Adrenal gland (tissue), 9 donors: ENCODE measurements at regions not wholly inside any gene's neighbourhood (a gene's known extent, or its start where the extent isn't known, plus 50 kb on each side); places are given as distances from the start of the nearest gene placed in this dataset.
"Not testable (repeated sequence)": the region's sequence is repeated elsewhere in the genome, so short reads cannot be mapped to it uniquely, and the experiment has no call there.

Experiments
- DNase-seq, 7 donors: peaks; one replicate each; pipeline ENCODE4 v3.0.0-alpha.2; 2019 to 2020
- H3K27ac ChIP-seq, 5 donors: fragments of 200-600 bp; sonication (generic) in 4 of 5; 1 replicate in 3 of 5; 2 replicates in 2 of 5; pipeline versions ENCODE4 v1.5.1 to v1.8.0; 2016 to 2020; ENCODE audit warnings: mild to moderate bottlenecking in 1 of 5
- H3K27me3 ChIP-seq: fragments of 200-600 bp; 2 replicates; pipeline ENCODE4 v1.8.0; 2021
- H3K36me3 ChIP-seq, 2 donors: fragments of 200-600 bp; replicated peaks in 1 of 2; 1 replicate in 1 of 2; 2 replicates in 1 of 2; pipeline versions ENCODE4 v1.5.1 to v1.8.0; 2018 to 2022
- H3K4me1 ChIP-seq, 2 donors: fragments of 200-600 bp; replicated peaks in 1 of 2; 1 replicate in 1 of 2; 2 replicates in 1 of 2; pipeline versions ENCODE4 v1.5.1 to v1.8.0; 2018 to 2021
- H3K4me3 ChIP-seq, 4 donors: fragments of 200-600 bp; sonication (generic) in 3 of 4; one replicate each; pipeline ENCODE4 v1.5.1; 2016 to 2018
- H3K9me3 ChIP-seq, 3 donors: fragments of 200-600 bp; sonication (generic) in 1 of 3; replicated peaks in 1 of 3; 1 replicate in 2 of 3; 2 replicates in 1 of 3; pipeline versions ENCODE4 v1.5.1 to v1.8.0; 2016 to 2021
- CTCF ChIP-seq, 6 experiments: fragments of 450-650 bp in 4 of 6; fragments of 200-600 bp in 2 of 6; sonication (generic) in 1 of 6; IDR thresholded peaks; 1 replicate in 5 of 6; 2 replicates in 1 of 6; pipeline versions ENCODE4 v1.5.1 to v1.8.0; 2016 to 2021; ENCODE audit warnings: antibody characterized with exemption in 6 of 6, mild to moderate bottlenecking in 2 of 6, moderate library complexity in 1 of 6
- POLR2A ChIP-seq, 2 donors: fragments of 450-650 bp; IDR thresholded peaks; one replicate each; pipeline ENCODE4 v1.6.1; 2017; ENCODE audit warnings: antibody characterized with exemption in 2 of 2, mild to moderate bottlenecking in 2 of 2, moderate library complexity in 1 of 2
- WGBS, 4 donors: extraction: QIAGEN DNeasy Blood & Tissue Kit in 2 of 4; methylation state at CpG; one replicate each; pipeline versions ENCODE4 v1.1.5 to v1.1.7; 2013 to 2017; 5-methylcytosine and 5-hydroxymethylcytosine counted together
- intact Hi-C, 2 donors: fragments of 100-400 bp; cut with DNase I; formaldehyde crosslinking; loops; one replicate each; pipeline versions ENCODE4 v1.14.1 to v1.15.0; 2022 to 2023
- donor health status: healthy with polysubstance abuse.
- donor health status: Bipolar disorder and iron deficiency.
- donor health status: DM: yes; HTN: yes; CAD: no.
- donor health status: DM: no; HTN: no; CAD: no.
- donor health status: DM: no; HTN: no; CAD: no.

- H3K4me3 ChIP-seq = no peak overlapping the region
- no peak for DNase-seq
- H3K27ac ChIP-seq = no peak overlapping the region
- H3K4me1 ChIP-seq = no peaks in the 10 kb centered on the region
- peaks cover 9% of the 10 kb centered on the region for H3K27me3 ChIP-seq
- TF ChIP-seq POLR2A (IDR thresholded peaks at IDR 0.05) (no peak), CTCF (IDR thresholded peaks at IDR 0.05) (no peak)
- intact Hi-C loops = no loop called here
- WGBS, 4 donors = 88 to 93% (median 92%) methylated on average over 8 of the region's 8 CpGs
- no peaks in the 10 kb centered on the region for H3K36me3 ChIP-seq
- peaks cover 0 to 8% (median 0%) of the 10 kb centered on the region in 3 donors for H3K9me3 ChIP-seq
These were observed 386.9 kb downstream of the PREX1 start for GRCh38 chr20:48440916-48441315.

- H3K27me3 ChIP-seq, H3K9me3 ChIP-seq, H3K36me3 ChIP-seq, DNase-seq, H3K27ac ChIP-seq, H3K4me1 ChIP-seq, intact Hi-C loops, H3K4me3 ChIP-seq: not testable (repeated sequence)
- WGBS, 4 donors = 86 to 94% (median 92%) methylated on average over 3 of the region's 3 CpGs
These were observed 387.5 kb downstream of the PREX1 start for GRCh38 chr20:48440261-48440660.

GRCh38 chr20:48437146-48437545 lies 390.7 kb downstream of the PREX1 start:
- Histone ChIP-seq H3K27me3 (peaks cover 9% of the 10 kb centered on the region), H3K36me3 (no peaks in the 10 kb centered on the region), H3K4me1 (no peaks in the 10 kb centered on the region), H3K27ac (no peak overlapping the region), H3K4me3 (no peak overlapping the region), H3K9me3 (no peaks in the 10 kb centered on the region)
- intact Hi-C loops = no loop called here
- no peak for TF ChIP-seq POLR2A (IDR thresholded peaks at IDR 0.05)
- TF ChIP-seq CTCF (IDR thresholded peaks at IDR 0.05) = no peak
- no peak for DNase-seq
- 69 to 81% (median 74%) methylated on average over 5 of the region's 5 CpGs for WGBS, 4 donors

- 50 to 74% (median 62%) methylated on average over 7 to 8 of the region's 8 CpGs for WGBS, 4 donors
- H3K27ac ChIP-seq, H3K4me3 ChIP-seq, DNase-seq, H3K36me3 ChIP-seq, intact Hi-C loops, H3K27me3 ChIP-seq, H3K9me3 ChIP-seq, H3K4me1 ChIP-seq: not testable (repeated sequence)
These were observed 391.2 kb downstream of the PREX1 start for GRCh38 chr20:48436609-48437008.

- H3K27me3 ChIP-seq = peaks cover 4% of the 10 kb centered on the region
- no peak overlapping the region for H3K27ac ChIP-seq
- no peaks in the 10 kb centered on the region for H3K36me3 ChIP-seq
- H3K4me3 ChIP-seq = no peak overlapping the region
- DNase-seq = no peak
- no peaks in the 10 kb centered on the region for H3K4me1 ChIP-seq
- TF ChIP-seq CTCF (IDR thresholded peaks at IDR 0.05) = no peak
- H3K9me3 ChIP-seq = no peaks in the 10 kb centered on the region
- intact Hi-C loops = no loop called here
- WGBS, 4 donors = 73 to 86% (median 81%) methylated on average over 4 of the region's 4 CpGs
These were observed 394.6 kb downstream of the PREX1 start for GRCh38 chr20:48433178-48433577.
